SK-N-SH (cell line): ENCODE measurements at regions not wholly inside any gene's neighbourhood (a gene's known extent, or its start where the extent isn't known, plus 50 kb on each side); places are given as distances from the start of the nearest gene placed in this dataset.

Experiments
- CTCF ChIP-seq: fragments of 200-600 bp; sonication (generic); IDR thresholded peaks from 2 replicates; pipeline ENCODE4 v1.6.1; 2017; ENCODE audit warnings: antibody characterized with exemption, mild to moderate bottlenecking, moderate library complexity
- EP300 ChIP-seq, 2 experiments: IDR thresholded peaks; 2 replicates each; pipeline versions ENCODE4 v1.4.0 to v1.6.1; 2012; ENCODE audit warnings: borderline replicate concordance in 1 of 2, low read depth in 1 of 2, low read length in 1 of 2
- NFIC ChIP-seq: IDR thresholded peaks from 2 replicates; pipeline ENCODE4 v1.4.0; 2012; ENCODE audit warnings: borderline replicate concordance
- NRF1 ChIP-seq: IDR thresholded peaks from 2 replicates; pipeline ENCODE4 v1.6.1; 2012; ENCODE audit warnings: low read depth, mild to moderate bottlenecking, low read length
- SMC3 ChIP-seq: IDR thresholded peaks from 2 replicates; pipeline ENCODE4 v1.6.1; 2012; ENCODE audit warnings: low read depth, low read length, improper control_type of control experiment
- TCF12 ChIP-seq: IDR thresholded peaks from 2 replicates; pipeline ENCODE4 v1.4.0; 2012
- ZBTB33 ChIP-seq: IDR thresholded peaks from 2 replicates; pipeline ENCODE4 v1.4.0; 2012; ENCODE audit warnings: low read depth, borderline replicate concordance

- TF ChIP-seq NRF1 (no peak), EP300 (IDR thresholded peaks at IDR 0.05; ENCODE audit: borderline replicate concordance in 1 of 2, low read depth in 1 of 2, low read length in 1 of 2) (no peak), NFIC (no peak), CTCF (no peak), TCF12 (no peak), ZBTB33 (no peak), SMC3 (no peak)
These were observed 311.7 kb upstream of the TPM1 start for GRCh38 chr15:62730825-62731224.
